HEK293 (cell line): ENCODE measurements at regions not wholly inside any gene's neighbourhood (a gene's known extent, or its start where the extent isn't known, plus 50 kb on each side); places are given as distances from the start of the nearest gene placed in this dataset.

Experiments
- CTCF ChIA-PET: fragments of 350-600 bp; formaldehyde crosslinking; extraction: SDS; loops from one replicate; lab custom pipeline; 2021; ENCODE audit warnings: antibody characterized with exemption; lab: Yijun Ruan, JAX
- POLR2A ChIA-PET: fragments of 300-600 bp; formaldehyde crosslinking; extraction: SDS; loops from one replicate; lab custom pipeline; 2020; ENCODE audit warnings: antibody characterized with exemption, inconsistent platforms; lab: Yijun Ruan, JAX
- H3K27ac ChIP-seq: fragments of 200-500 bp; sonication (Bioruptor generic); 2 replicates; pipeline ENCODE4 v1.5.1; 2014; ENCODE audit warnings: low read depth, low read length, control low read depth, inconsistent platforms; ENCODE audit errors: extremely low read depth
- H3K36me3 ChIP-seq, 2 experiments: fragments of 200-500 bp in 1 of 2; sonication (Bioruptor generic) in 1 of 2; 1 replicate in 1 of 2; 2 replicates in 1 of 2; pipeline ENCODE4 v1.5.1; 2014 to 2017; ENCODE audit warnings: inconsistent platforms in 2 of 2, low read length in 2 of 2; ENCODE audit not compliant: control insufficient read depth in 2 of 2, insufficient read depth in 1 of 2
- H3K4me1 ChIP-seq: fragments of 200-500 bp; sonication (Bioruptor generic); 2 replicates; pipeline ENCODE4 v1.5.1; 2014; ENCODE audit warnings: mild to moderate bottlenecking, low read length, inconsistent platforms; ENCODE audit not compliant: control insufficient read depth, insufficient read depth
- H3K4me3 ChIP-seq: 2 replicates; pipeline ENCODE4 v1.5.1; 2011; ENCODE audit warnings: low read depth, mild to moderate bottlenecking, control low read depth, low read length, moderate library complexity
- H3K9me3 ChIP-seq: fragments of 200-500 bp; sonication (Bioruptor generic); 2 replicates; pipeline ENCODE4 v1.5.1; 2014; ENCODE audit warnings: low read depth, low read length, inconsistent platforms; ENCODE audit not compliant: control insufficient read depth, insufficient read depth
- HOXC10 ChIP-seq: sonication (generic); formaldehyde crosslinking; IDR thresholded peaks from 2 replicates; pipeline ENCODE4 v1.8.1; 2023; ENCODE audit warnings: mild to moderate bottlenecking, missing genetic modification reagents
- KLF16 ChIP-seq: fragments of 450-650 bp; formaldehyde crosslinking; IDR thresholded peaks from 2 replicates; pipeline ENCODE4 v1.5.1; 2017; ENCODE audit warnings: missing biosample characterization, missing genetic modification characterization
- RBAK ChIP-seq: fragments of 450-650 bp; formaldehyde crosslinking; IDR thresholded peaks from 2 replicates; pipeline ENCODE4 v1.5.1; 2016; ENCODE audit warnings: missing biosample characterization, missing genetic modification characterization
- REPIN1 ChIP-seq: fragments of 450-650 bp; formaldehyde crosslinking; IDR thresholded peaks from 2 replicates; pipeline ENCODE4 v1.5.1; 2017; ENCODE audit warnings: missing biosample characterization, missing genetic modification characterization, low read depth
- TSHZ1 ChIP-seq: fragments of 450-650 bp; formaldehyde crosslinking; IDR thresholded peaks from 2 replicates; pipeline ENCODE4 v1.5.1; 2016; ENCODE audit warnings: missing biosample characterization, missing genetic modification characterization, borderline replicate concordance
- YY2 ChIP-seq: fragments of 450-650 bp; formaldehyde crosslinking; IDR thresholded peaks from 2 replicates; pipeline ENCODE4 v1.5.1; 2016; ENCODE audit warnings: missing biosample characterization, missing genetic modification characterization
- ZNF214 ChIP-seq: fragments of 450-650 bp; formaldehyde crosslinking; IDR thresholded peaks from 2 replicates; pipeline ENCODE4 v1.5.1; 2017; ENCODE audit warnings: missing biosample characterization, mild to moderate bottlenecking, missing genetic modification characterization, borderline replicate concordance
- ZNF23 ChIP-seq: fragments of 450-650 bp; formaldehyde crosslinking; IDR thresholded peaks from 2 replicates; pipeline ENCODE4 v1.5.1; 2016; ENCODE audit warnings: missing biosample characterization, missing genetic modification characterization, borderline replicate concordance
- ZNF280C ChIP-seq: fragments of 450-650 bp; formaldehyde crosslinking; IDR thresholded peaks from 2 replicates; pipeline ENCODE4 v1.5.1; 2016; ENCODE audit warnings: missing biosample characterization, missing genetic modification characterization
- ZNF292 ChIP-seq: fragments of 450-650 bp; formaldehyde crosslinking; IDR thresholded peaks from 2 replicates; pipeline ENCODE4 v1.5.1; 2016; ENCODE audit warnings: low read depth, missing biosample characterization, missing genetic modification characterization, borderline replicate concordance
- ZNF350 ChIP-seq: fragments of 450-650 bp; formaldehyde crosslinking; IDR thresholded peaks from 2 replicates; pipeline ENCODE4 v1.5.0; 2017; ENCODE audit warnings: missing biosample characterization, mild to moderate bottlenecking, missing genetic modification characterization
- ZNF548 ChIP-seq: fragments of 450-650 bp; formaldehyde crosslinking; IDR thresholded peaks from 2 replicates; pipeline ENCODE4 v1.5.1; 2016; ENCODE audit warnings: missing biosample characterization, missing genetic modification characterization
- ZNF561 ChIP-seq: fragments of 450-650 bp; IDR thresholded peaks from 2 replicates; pipeline ENCODE4 v1.5.1; 2018; ENCODE audit warnings: missing biosample characterization, missing genetic modification characterization, borderline replicate concordance
- ZNF610 ChIP-seq: fragments of 450-650 bp; formaldehyde crosslinking; IDR thresholded peaks from 2 replicates; pipeline ENCODE4 v1.5.1; 2016; ENCODE audit warnings: missing biosample characterization, missing genetic modification characterization, borderline replicate concordance
- ZNF768 ChIP-seq: fragments of 450-650 bp; formaldehyde crosslinking; IDR thresholded peaks from 2 replicates; pipeline ENCODE4 v1.5.1; 2018; ENCODE audit warnings: missing biosample characterization, mild to moderate bottlenecking, missing genetic modification characterization
- ZNF785 ChIP-seq: fragments of 450-650 bp; formaldehyde crosslinking; IDR thresholded peaks from 2 replicates; pipeline ENCODE4 v1.5.1; 2016; ENCODE audit warnings: missing biosample characterization, missing genetic modification characterization
- ZNF830 ChIP-seq: fragments of 450-650 bp; IDR thresholded peaks from 2 replicates; pipeline ENCODE4 v1.5.0; 2018; ENCODE audit warnings: missing biosample characterization, missing genetic modification characterization, low read depth, mild to moderate bottlenecking, moderate library complexity
- TF ChIP-seq, protein P1 (sequence below): fragments of 450-650 bp; formaldehyde crosslinking; IDR thresholded peaks from 2 replicates; pipeline ENCODE4 v1.5.1; 2016; ENCODE audit warnings: missing biosample characterization, missing genetic modification characterization
- TF ChIP-seq, protein P2 (sequence below): fragments of 450-650 bp; formaldehyde crosslinking; IDR thresholded peaks from 2 replicates; pipeline ENCODE4 v1.5.1; 2016; ENCODE audit warnings: missing biosample characterization, missing genetic modification characterization
- TF ChIP-seq, protein P3 (sequence below): fragments of 450-650 bp; formaldehyde crosslinking; IDR thresholded peaks from 2 replicates; pipeline ENCODE4 v1.5.1; 2017; ENCODE audit warnings: missing biosample characterization, missing genetic modification characterization

- H3K4me1 ChIP-seq, result no peaks in the 10 kb centered on the region
- no peaks in the 10 kb centered on the region for H3K36me3 ChIP-seq
- ChIA-PET POLR2A (no interaction called here), CTCF (interaction anchor here (0.5 kb wide), 1 partner anchor 35 kb away, joined by 3 read pairs; no protein-coding TSS in a partner anchor)
- H3K4me3 ChIP-seq, result no peak overlapping the region
- TF ChIP-seq YY2 (tag by site-specific recombination), result no peak
- no peak for TF ChIP-seq ZNF830 (tag by site-specific recombination)
- no peak for TF ChIP-seq TSHZ1 (tag by site-specific recombination)
- no peak for TF ChIP-seq ZNF23 (tag by site-specific recombination)
- H3K27ac ChIP-seq, result no peak overlapping the region
- no peaks in the 10 kb centered on the region for H3K9me3 ChIP-seq
Observed at GRCh38 chr10:53358536-53358935, 586.0 kb upstream of the MBL2 start.

GRCh38 chr10:53357587-53357986 is 585.0 kb upstream of the MBL2 start:
- H3K27ac ChIP-seq, result no peak overlapping the region
- POLR2A ChIA-PET, result no interaction called here
- no peaks in the 10 kb centered on the region for H3K36me3 ChIP-seq
- TF ChIP-seq HOXC10 (CRISPR knock-in tag) (no peak), RBAK (tag by site-specific recombination) (no peak), KLF16 (tag by site-specific recombination) (no peak), ZNF280C (tag by site-specific recombination) (no peak), ZNF548 (tag by site-specific recombination) (no peak), ZNF214 (no peak), ZNF350 (no peak), REPIN1 (tag by site-specific recombination) (no peak), ZNF23 (tag by site-specific recombination) (no peak), ZNF785 (tag by site-specific recombination) (no peak), ZNF292 (no peak), ZNF610 (tag by site-specific recombination) (no peak), ZNF561 (tag by site-specific recombination) (no peak), ZNF768 (tag by site-specific recombination) (no peak)
- TF ChIP-seq, protein P1, sequence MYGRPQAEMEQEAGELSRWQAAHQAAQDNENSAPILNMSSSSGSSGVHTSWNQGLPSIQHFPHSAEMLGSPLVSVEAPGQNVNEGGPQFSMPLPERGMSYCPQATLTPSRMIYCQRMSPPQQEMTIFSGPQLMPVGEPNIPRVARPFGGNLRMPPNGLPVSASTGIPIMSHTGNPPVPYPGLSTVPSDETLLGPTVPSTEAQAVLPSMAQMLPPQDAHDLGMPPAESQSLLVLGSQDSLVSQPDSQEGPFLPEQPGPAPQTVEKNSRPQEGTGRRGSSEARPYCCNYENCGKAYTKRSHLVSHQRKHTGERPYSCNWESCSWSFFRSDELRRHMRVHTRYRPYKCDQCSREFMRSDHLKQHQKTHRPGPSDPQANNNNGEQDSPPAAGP (tag by site-specific recombination), result no peak
- TF ChIP-seq, protein P2, sequence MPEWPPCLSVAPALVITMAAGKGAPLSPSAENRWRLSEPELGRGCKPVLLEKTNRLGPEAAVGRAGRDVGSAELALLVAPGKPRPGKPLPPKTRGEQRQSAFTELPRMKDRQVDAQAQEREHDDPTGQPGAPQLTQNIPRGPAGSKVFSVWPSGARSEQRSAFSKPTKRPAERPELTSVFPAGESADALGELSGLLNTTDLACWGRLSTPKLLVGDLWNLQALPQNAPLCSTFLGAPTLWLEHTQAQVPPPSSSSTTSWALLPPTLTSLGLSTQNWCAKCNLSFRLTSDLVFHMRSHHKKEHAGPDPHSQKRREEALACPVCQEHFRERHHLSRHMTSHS (tag by site-specific recombination), result no peak
- TF ChIP-seq, protein P3, sequence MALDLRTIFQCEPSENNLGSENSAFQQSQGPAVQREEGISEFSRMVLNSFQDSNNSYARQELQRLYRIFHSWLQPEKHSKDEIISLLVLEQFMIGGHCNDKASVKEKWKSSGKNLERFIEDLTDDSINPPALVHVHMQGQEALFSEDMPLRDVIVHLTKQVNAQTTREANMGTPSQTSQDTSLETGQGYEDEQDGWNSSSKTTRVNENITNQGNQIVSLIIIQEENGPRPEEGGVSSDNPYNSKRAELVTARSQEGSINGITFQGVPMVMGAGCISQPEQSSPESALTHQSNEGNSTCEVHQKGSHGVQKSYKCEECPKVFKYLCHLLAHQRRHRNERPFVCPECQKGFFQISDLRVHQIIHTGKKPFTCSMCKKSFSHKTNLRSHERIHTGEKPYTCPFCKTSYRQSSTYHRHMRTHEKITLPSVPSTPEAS (tag by site-specific recombination), result no peak
- H3K4me3 ChIP-seq, result no peak overlapping the region
- CTCF ChIA-PET, result no interaction called here
- H3K9me3 ChIP-seq, result no peaks in the 10 kb centered on the region
- H3K4me1 ChIP-seq, result no peaks in the 10 kb centered on the region
